HCT116 (cell line): ENCODE measurements at regions not wholly inside any gene's neighbourhood (a gene's known extent, or its start where the extent isn't known, plus 50 kb on each side); places are given as distances from the start of the nearest gene placed in this dataset.

ENCODE experiments used
- ATAC-seq: fragments of 200-7000 bp; cut with Tn5 transposase; 2 replicates; pipeline ENCODE4 v1.9.1; 2020; ENCODE audit warnings: mild to moderate bottlenecking, moderate library complexity
- BruUV-seq: library from RNA; stranded (reverse); fragments of 400-500 nt; replicated peaks from 2 replicates; lab custom pipeline; 2021; lab: Mats Ljungman, UMichigan
- CTCF ChIA-PET: fragments of 300-600 bp; sonication (Branson Sonifier 250); formaldehyde crosslinking; loops from one replicate; lab custom pipeline; 2021; ENCODE audit warnings: antibody characterized with exemption; lab: Charles Lee
- POLR2A ChIA-PET: fragments of 300-600, 350-600 bp; sonication (Branson Sonifier 250); formaldehyde crosslinking; loops from one replicate; lab custom pipeline; 2021; ENCODE audit warnings: antibody characterized with exemption; lab: Charles Lee
- RAD21 ChIA-PET, 2 experiments: fragments of 300-600 bp; sonication (Branson Sonifier 250); formaldehyde crosslinking; loops; one replicate each; lab custom pipeline; 2023; ENCODE audit warnings: low total read pairs in 2 of 2; ENCODE audit not compliant: uncharacterized antibody in 2 of 2, unreplicated experiment in 2 of 2, low non-redundant PET in 1 of 2; lab: Charles Lee
- DNase-seq: peaks from one replicate; pipeline ENCODE4 v3.0.0-alpha.2; 2010; ENCODE audit warnings: low read depth, low spot score
- H2AFZ ChIP-seq: fragments of 200-600 bp; shearing (Covaris generic), sonication (generic); 2 replicates; pipeline ENCODE4 v1.6.1; 2017; ENCODE audit warnings: low read depth, mixed run types, mixed read lengths, antibody characterized with exemption, low read length; ENCODE audit not compliant: poor library complexity, severe bottlenecking
- H3K27ac ChIP-seq: 2 replicates; pipeline ENCODE4 v1.5.1; 2012; ENCODE audit warnings: low read depth, low read length
- H3K27me3 ChIP-seq: fragments of 200-600 bp; sonication (generic); 2 replicates; pipeline ENCODE4 v1.6.1; 2016; ENCODE audit warnings: mixed run types, low read length, mixed read lengths; ENCODE audit not compliant: insufficient read depth
- H3K36me3 ChIP-seq, 2 experiments: fragments of 200-500 bp in 1 of 2; fragments of 200-600 bp in 1 of 2; sonication (Bioruptor generic) in 1 of 2; sonication (generic) in 1 of 2; 2 replicates each; pipeline versions ENCODE4 v1.5.1 to v1.6.1; 2014 to 2016; ENCODE audit warnings: low read length in 2 of 2, inconsistent platforms in 1 of 2, mixed read lengths in 1 of 2, mixed run types in 1 of 2; ENCODE audit not compliant: insufficient read depth in 2 of 2, control insufficient read depth in 1 of 2
- H3K4me1 ChIP-seq, 2 experiments: fragments of 200-600 bp in 1 of 2; sonication (generic) in 1 of 2; 2 replicates each; pipeline versions ENCODE4 v1.5.1 to v1.6.1; 2012 to 2017; ENCODE audit warnings: low read length in 2 of 2, inconsistent platforms in 1 of 2, mild to moderate bottlenecking in 1 of 2, mixed read lengths in 1 of 2, mixed run types in 1 of 2, moderate library complexity in 1 of 2; ENCODE audit not compliant: insufficient read depth in 2 of 2, control insufficient read depth in 1 of 2
- H3K4me2 ChIP-seq: fragments of 200-600 bp; sonication (generic); 2 replicates; pipeline ENCODE4 v1.6.1; 2017; ENCODE audit warnings: mixed run types, low read length, mixed read lengths
- H3K4me3 ChIP-seq, 2 experiments: fragments of 200-600 bp in 1 of 2; sonication (generic) in 1 of 2; replicated peaks in 1 of 2; 2 replicates each; pipeline ENCODE4 v1.5.1; 2011 to 2016; ENCODE audit warnings: low read length in 2 of 2, control low read depth in 1 of 2, low read depth in 1 of 2, mild to moderate bottlenecking in 1 of 2, mixed read lengths in 1 of 2, mixed run types in 1 of 2
- H3K79me2 ChIP-seq: fragments of 200-600 bp; sonication (generic); 2 replicates; pipeline ENCODE4 v1.6.1; 2017; ENCODE audit warnings: mild to moderate bottlenecking, mixed run types, low read length, moderate library complexity, mixed read lengths; ENCODE audit not compliant: insufficient read depth
- H3K9ac ChIP-seq: fragments of 200-600 bp; sonication (generic); 2 replicates; pipeline ENCODE4 v1.6.1; 2016; ENCODE audit warnings: low read length, mixed read lengths
- H3K9me2 ChIP-seq: fragments of 200-600 bp; sonication (generic), shearing (Covaris generic); 2 replicates; pipeline ENCODE4 v1.6.1; 2017; ENCODE audit warnings: mixed run types, mild to moderate bottlenecking, moderate library complexity; ENCODE audit not compliant: insufficient read depth
- H3K9me3 ChIP-seq, 2 experiments: fragments of 200-500 bp in 1 of 2; fragments of 200-600 bp in 1 of 2; sonication (Bioruptor generic) in 1 of 2; sonication (generic) in 1 of 2; 2 replicates each; pipeline ENCODE4 v1.6.1; 2014 to 2017; ENCODE audit warnings: low read length in 2 of 2, mixed read lengths in 2 of 2, inconsistent platforms in 1 of 2, low read depth in 1 of 2, mild to moderate bottlenecking in 1 of 2, mixed run types in 1 of 2, moderate library complexity in 1 of 2; ENCODE audit not compliant: control insufficient read depth in 1 of 2, insufficient read depth in 1 of 2
- H4K20me1 ChIP-seq: fragments of 200-600 bp; sonication (generic), shearing (Covaris generic); 2 replicates; pipeline ENCODE4 v1.6.1; 2017; ENCODE audit warnings: mixed run types, mild to moderate bottlenecking, moderate library complexity; ENCODE audit not compliant: insufficient read depth
- ATF3 ChIP-seq: IDR thresholded peaks from 2 replicates; pipeline ENCODE4 v1.6.1; 2012
- CBX3 ChIP-seq: IDR thresholded peaks from 2 replicates; pipeline ENCODE4 v1.6.1; 2012; ENCODE audit warnings: low read depth
- CEBPB ChIP-seq: IDR thresholded peaks from 2 replicates; pipeline ENCODE4 v1.6.1; 2012; ENCODE audit warnings: low read depth
- EGR1 ChIP-seq: IDR thresholded peaks from 2 replicates; pipeline ENCODE4 v1.6.1; 2012; ENCODE audit warnings: low read depth
- ELF1 ChIP-seq: IDR thresholded peaks from 2 replicates; pipeline ENCODE4 v1.6.1; 2012; ENCODE audit warnings: low read depth, borderline replicate concordance
- EZH2phosphoT487 ChIP-seq: fragments of 200-600 bp; IDR thresholded peaks from 2 replicates; pipeline ENCODE4 v1.6.1; 2018; ENCODE audit warnings: antibody characterized with exemption, borderline replicate concordance
- JUND ChIP-seq: IDR thresholded peaks from 2 replicates; pipeline ENCODE4 v1.6.1; 2012
- MAX ChIP-seq: IDR thresholded peaks from 2 replicates; pipeline ENCODE4 v1.6.1; 2012
- POLR2A ChIP-seq: IDR thresholded peaks from 2 replicates; pipeline ENCODE4 v1.7.0; 2011; ENCODE audit warnings: borderline replicate concordance; ENCODE audit not compliant: insufficient read depth, insufficient read length; ENCODE audit errors: extremely low read depth
- POLR2AphosphoS5 ChIP-seq: IDR thresholded peaks from 2 replicates; pipeline ENCODE4 v1.6.1; 2011; ENCODE audit warnings: mild to moderate bottlenecking, low read depth, low read length, moderate library complexity
- RAD21 ChIP-seq: IDR thresholded peaks from 2 replicates; pipeline ENCODE4 v1.6.1; 2012; ENCODE audit warnings: low read depth, mild to moderate bottlenecking
- SP1 ChIP-seq: IDR thresholded peaks from 2 replicates; pipeline ENCODE4 v1.6.1; 2012; ENCODE audit warnings: low read depth
- SRF ChIP-seq: IDR thresholded peaks from 2 replicates; pipeline ENCODE4 v1.6.1; 2012; ENCODE audit warnings: low read depth
- ZNF274 ChIP-seq: fragments of 200-500 bp; sonication (Bioruptor generic); IDR thresholded peaks from 2 replicates; pipeline ENCODE4 v1.6.1; 2014; ENCODE audit warnings: mild to moderate bottlenecking, low read depth, low read length, inconsistent platforms
- intact Hi-C: fragments of 100-400 bp; cut with micrococcal nuclease; formaldehyde crosslinking; loops from 2 replicates; pipeline ENCODE4 v1.10.0; 2022
- TF ChIP-seq, protein P1 (sequence below), 3 experiments: fragments of 200-600 bp in 1 of 3; sonication (generic) in 1 of 3; IDR thresholded peaks in 2 of 3; conservative IDR thresholded peaks in 1 of 3; 2 replicates each; pipeline ENCODE4 v1.5.1; 2012 to 2017; ENCODE audit warnings: low read depth in 2 of 3, low read length in 2 of 3, antibody characterized with exemption in 1 of 3, borderline replicate concordance in 1 of 3, control low read depth in 1 of 3, mild to moderate bottlenecking in 1 of 3, mixed read lengths in 1 of 3, mixed run types in 1 of 3, moderate library complexity in 1 of 3; ENCODE audit not compliant: insufficient read depth in 1 of 3

- no peak for TF ChIP-seq CEBPB
- no peak for TF ChIP-seq SRF
- TF ChIP-seq, all 23 proteins: peak for 0
Measured at GRCh38 chr3:17823036-17823435, 80.6 kb upstream of the TBC1D5 start (continued).

DNA sequence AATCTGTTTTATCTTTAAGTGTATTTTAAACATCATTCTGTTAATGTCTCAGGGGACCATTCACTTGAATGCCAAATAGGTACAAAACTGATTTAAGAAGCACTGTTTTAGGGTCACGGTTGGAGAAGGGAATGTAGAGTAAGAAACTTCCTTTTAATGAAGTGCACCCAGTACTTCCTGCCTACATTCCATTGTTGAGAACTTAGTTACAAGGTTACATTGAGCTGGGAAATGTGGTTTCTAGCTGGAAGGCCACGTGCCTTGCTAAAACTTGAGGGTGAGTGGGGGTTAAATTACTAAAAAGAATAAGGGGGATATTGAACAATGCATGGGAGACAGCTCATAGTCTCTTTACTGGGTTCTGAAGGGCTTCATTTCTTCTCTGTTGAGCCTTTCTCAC, 78.3 kb upstream of the TBC1D5 start:
- DNase-seq (no peak), ATAC-seq (no peak)
- H3K9me2 ChIP-seq, result no peaks in the 10 kb centered on the region
- no peaks in the 10 kb centered on the region for H3K4me1 ChIP-seq
- ChIA-PET POLR2A (no interaction called here), RAD21 (no interaction called here), CTCF (no interaction called here)
- no peak overlapping the region for H3K9ac ChIP-seq
- H3K9me3 ChIP-seq, result no peaks in the 10 kb centered on the region
- no TSS peak for BruUV-seq
- no peaks in the 10 kb centered on the region for H3K79me2 ChIP-seq
- H3K27me3 ChIP-seq, result no peaks in the 10 kb centered on the region
- no peak overlapping the region for H3K4me2 ChIP-seq
- H3K4me3 ChIP-seq, result no peak overlapping the region
- no peak for TF ChIP-seq SP1
- H4K20me1 ChIP-seq, result no peaks in the 10 kb centered on the region
- no peaks in the 10 kb centered on the region for H3K36me3 ChIP-seq
- no peak overlapping the region for H2AFZ ChIP-seq
- no peak overlapping the region for H3K27ac ChIP-seq
- intact Hi-C loops, result no loop called here

DNA sequence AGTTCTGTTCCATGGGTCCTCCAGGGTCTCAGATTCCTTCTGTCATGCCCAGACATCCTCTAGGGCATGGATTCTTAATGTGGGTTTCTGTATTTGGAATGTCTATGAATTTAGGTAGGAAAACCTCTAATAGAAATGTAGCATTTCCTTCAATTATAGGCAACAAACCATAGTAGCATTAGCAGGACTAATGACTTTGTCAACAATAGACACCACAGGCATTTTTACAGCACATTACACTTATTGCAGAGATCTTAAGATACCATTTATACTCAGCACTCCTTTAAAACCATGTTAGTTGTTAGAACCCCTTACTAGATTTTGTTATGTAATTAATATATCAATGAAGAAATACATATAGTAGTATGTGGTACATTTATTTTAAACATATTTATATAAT, 77.8 kb upstream of the TBC1D5 start:
- Histone ChIP-seq H3K9me3 (no peaks in the 10 kb centered on the region), H3K27ac (no peak overlapping the region), H4K20me1 (no peaks in the 10 kb centered on the region), H3K79me2 (no peaks in the 10 kb centered on the region), H3K4me2 (no peak overlapping the region), H3K9me2 (no peaks in the 10 kb centered on the region), H3K4me3 (no peak overlapping the region), H3K4me1 (no peaks in the 10 kb centered on the region), H3K36me3 (no peaks in the 10 kb centered on the region), H3K9ac (no peak overlapping the region), H2AFZ (no peak overlapping the region), H3K27me3 (no peaks in the 10 kb centered on the region)
- ATAC-seq (no peak), DNase-seq (no peak)
- ChIA-PET RAD21 (no interaction called here), CTCF (no interaction called here), POLR2A (no interaction called here)
- intact Hi-C loops, result no loop called here
- no TSS peak for BruUV-seq
- TF ChIP-seq RAD21 (no peak), CBX3 (no peak), JUND (no peak), SP1 (no peak), ELF1 (no peak), ATF3 (no peak), EGR1 (no peak), EZH2phosphoT487 (no peak), POLR2A (no peak), POLR2AphosphoS5 (no peak), SRF (no peak), ZNF274 (no peak), MAX (no peak)
- TF ChIP-seq, protein P1, sequence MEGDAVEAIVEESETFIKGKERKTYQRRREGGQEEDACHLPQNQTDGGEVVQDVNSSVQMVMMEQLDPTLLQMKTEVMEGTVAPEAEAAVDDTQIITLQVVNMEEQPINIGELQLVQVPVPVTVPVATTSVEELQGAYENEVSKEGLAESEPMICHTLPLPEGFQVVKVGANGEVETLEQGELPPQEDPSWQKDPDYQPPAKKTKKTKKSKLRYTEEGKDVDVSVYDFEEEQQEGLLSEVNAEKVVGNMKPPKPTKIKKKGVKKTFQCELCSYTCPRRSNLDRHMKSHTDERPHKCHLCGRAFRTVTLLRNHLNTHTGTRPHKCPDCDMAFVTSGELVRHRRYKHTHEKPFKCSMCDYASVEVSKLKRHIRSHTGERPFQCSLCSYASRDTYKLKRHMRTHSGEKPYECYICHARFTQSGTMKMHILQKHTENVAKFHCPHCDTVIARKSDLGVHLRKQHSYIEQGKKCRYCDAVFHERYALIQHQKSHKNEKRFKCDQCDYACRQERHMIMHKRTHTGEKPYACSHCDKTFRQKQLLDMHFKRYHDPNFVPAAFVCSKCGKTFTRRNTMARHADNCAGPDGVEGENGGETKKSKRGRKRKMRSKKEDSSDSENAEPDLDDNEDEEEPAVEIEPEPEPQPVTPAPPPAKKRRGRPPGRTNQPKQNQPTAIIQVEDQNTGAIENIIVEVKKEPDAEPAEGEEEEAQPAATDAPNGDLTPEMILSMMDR (IDR thresholded peaks at IDR 0.05 in 2 of 3, conservative IDR thresholded peaks at IDR 0.05 in 1 of 3; ENCODE audit: borderline replicate concordance in 1 of 3, insufficient read depth in 1 of 3, low read depth in 2 of 3, low read length in 2 of 3), result no peak
